CD1c-positive myeloid dendritic cell (primary cell): ENCODE measurements at regions not wholly inside any gene's neighbourhood (a gene's known extent, or its start where the extent isn't known, plus 50 kb on each side); places are given as distances from the start of the nearest gene placed in this dataset.
A peak's percentile ranks its signal among the peaks of the same experiment; 100 is the strongest.
"Not testable (repeated sequence)": the region's sequence is repeated elsewhere in the genome, so short reads cannot be mapped to it uniquely, and the experiment has no call there.

Experiments
- DNase-seq: peaks from one replicate; pipeline ENCODE4 v3.0.0-alpha.2; 2016; ENCODE audit errors: extremely low spot score

DNA sequence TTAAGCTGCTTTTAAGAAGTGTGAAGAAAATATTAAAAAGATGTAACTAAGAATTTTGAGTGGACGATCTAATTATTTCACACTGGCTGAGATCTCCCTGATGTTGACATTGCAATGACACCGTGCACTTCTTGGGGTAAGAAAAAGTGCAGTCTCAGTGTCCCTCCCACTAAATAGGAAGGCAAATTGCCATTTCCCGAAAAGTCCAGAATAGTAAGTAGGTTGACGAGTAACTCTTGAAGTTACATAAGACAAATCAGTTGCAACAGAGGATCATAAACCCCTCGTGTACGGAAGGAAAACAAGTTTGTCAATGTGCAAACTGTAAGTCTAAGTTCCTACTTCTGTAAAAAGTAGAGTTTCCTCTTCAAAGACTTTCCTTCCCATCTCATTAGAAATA, 336.2 kb downstream of the CACNA1B start:
- peak; percentile 75 for DNase-seq

DNA sequence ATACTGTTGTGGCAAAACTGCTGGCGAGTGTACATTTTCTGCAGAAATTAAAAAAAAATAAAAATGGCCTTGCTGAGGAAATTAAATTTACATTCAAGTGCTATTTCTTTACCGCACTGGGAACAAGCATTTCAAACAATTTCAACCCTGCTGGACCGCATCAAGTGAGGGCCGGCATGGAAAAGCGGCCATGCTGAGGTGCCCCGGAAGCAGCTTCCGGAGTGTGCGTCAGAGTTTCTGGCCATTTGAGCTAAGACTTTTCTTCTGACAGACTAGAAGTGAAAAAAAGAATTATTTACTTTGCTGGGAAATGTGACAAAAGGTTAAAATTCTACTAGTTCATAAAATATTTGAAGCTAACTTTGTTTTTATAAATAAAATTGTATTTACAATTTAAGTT, 337.0 kb downstream of the CACNA1B start:
- DNase-seq = peak; percentile 2

DNA sequence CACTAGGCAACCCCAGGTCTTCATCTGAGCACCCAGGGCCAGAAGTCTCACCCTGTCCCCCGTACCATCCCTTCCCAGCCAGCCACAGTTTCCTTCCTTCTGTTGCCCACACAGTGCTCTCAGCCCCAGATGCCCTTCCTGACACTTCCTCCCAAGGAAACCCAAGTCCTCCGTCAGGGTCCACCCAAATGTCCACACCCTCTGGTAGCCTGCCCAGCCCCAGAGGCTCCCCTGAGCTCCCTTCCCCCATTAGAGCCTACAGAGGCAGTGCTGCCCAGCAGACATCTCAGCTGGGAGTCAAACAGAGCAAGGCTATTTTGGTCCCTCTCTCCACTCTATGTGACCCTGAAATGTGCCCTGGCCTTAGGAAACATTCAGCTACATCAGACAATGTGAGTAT, 338.0 kb downstream of the CACNA1B start:
- not testable (repeated sequence) for DNase-seq

DNA sequence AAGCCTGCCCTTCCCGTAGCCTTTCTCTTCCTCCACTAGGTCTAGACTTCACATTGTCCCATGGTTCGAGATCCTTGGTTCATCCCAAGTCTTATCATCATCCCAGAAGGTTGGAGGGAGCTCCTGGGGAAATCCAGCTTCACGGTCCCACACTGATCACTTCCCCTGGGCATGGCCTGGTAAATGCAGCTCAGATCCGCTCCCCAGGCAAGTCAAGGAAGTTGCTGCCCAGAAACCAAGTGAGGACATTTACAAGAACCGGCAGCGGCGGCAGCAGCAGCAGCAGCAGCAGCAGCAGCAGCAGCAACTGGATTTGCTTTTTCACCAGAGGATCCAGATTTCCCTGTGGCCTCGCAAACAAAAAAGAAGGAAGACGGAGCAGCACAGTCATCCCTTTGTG, 339.2 kb downstream of the CACNA1B start:
- DNase-seq = peak; percentile 1

DNA sequence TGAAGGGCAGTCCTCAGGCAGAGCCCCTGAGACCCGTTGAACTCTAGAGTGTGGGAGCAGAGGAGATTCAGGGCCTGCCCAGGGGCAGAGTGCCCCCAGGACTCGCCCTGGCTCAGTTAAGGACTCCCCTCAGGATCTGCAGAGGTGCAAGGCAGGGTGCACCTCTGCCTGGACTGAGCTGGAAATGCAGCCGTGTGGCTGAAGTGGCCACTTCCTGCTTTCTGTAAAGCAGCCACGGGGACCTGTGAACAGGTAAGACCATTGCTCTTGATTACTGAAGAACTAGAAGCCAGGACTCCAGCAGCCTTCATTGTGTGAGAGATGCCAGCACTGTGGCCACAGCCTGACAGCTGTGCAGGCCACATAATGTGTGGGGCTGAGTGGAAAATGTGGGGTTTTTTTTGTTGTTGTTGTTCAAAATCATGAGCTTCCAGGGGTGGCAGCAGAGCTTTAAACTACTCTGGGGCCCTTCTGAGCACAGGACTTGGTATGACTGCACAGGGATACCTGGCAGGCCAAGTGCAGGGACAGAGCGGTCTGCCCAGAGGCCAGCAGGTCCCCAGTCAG, 339.8 kb downstream of the CACNA1B start:
- peak; percentile 1 for DNase-seq

DNA sequence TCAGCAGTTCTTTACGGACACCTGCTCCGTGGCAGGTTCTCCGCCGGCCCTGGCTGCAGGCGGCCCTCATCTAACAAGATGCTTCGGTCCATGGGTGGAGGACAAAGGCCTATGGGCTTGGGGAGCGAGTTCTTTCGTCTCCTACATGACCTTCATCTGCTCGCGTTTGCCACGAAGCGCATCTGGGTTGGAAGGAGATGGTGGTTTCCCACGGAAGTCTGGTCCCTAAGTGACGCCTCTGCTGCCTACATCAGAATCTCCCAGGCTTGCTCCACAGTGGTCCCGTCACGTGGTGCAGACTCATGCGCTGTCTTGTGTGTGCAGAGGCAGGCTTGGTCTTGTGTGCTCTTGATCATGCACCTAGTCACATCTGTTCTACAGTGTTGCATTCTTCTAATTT, 341.7 kb downstream of the CACNA1B start:
- peak; percentile 0 for DNase-seq

DNA sequence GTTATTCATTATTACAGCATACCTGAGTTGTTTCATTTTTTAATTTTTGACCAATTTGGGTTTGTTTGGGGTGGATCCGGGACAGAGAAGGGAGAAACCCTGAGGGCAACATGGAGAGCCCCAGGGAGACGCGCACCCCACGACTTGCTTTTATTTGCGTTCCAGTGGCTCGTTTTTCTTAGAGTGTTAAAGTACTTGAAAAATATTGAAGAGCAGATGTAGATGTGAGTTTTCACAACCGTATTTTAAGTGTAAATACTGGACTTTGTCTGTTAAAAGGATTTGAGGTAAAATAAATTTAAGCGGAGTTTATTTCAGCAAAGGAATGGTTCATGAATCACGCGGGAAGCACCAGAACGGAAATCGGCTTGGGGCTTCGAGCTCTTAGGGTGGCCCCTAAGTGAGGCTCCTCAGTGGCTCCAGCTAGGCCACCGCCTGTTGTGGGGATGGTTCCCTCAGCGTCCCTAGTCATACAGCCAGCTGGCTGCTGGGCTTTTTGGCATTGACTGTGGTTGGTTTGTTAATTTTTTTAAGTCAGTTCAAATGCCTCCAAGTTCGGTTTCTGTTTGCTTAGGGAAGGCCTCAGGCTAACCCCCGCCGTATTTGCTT, 344.0 kb downstream of the CACNA1B start:
- DNase-seq = not testable (repeated sequence)

DNA sequence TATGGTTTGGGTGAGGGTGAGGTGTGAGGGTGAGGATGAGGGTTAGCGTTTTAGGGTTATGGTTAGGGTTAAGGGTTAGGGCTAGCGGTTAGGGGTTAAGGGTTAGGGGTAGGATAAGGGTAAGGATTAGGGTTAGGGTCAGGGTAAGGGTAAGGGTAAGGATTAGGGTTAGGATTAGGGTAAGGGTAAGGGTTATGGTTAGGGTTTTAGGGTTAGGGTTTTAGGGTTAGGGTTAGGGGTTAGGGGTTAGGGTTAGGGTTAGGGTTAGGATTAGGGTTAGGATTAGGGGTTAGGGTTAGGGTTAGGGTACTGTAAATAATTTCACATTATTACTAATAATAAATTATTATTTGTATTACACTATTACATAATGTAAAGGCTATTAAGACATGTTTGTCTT, 359.5 kb downstream of the CACNA1B start:
- DNase-seq = not testable (repeated sequence)

DNA sequence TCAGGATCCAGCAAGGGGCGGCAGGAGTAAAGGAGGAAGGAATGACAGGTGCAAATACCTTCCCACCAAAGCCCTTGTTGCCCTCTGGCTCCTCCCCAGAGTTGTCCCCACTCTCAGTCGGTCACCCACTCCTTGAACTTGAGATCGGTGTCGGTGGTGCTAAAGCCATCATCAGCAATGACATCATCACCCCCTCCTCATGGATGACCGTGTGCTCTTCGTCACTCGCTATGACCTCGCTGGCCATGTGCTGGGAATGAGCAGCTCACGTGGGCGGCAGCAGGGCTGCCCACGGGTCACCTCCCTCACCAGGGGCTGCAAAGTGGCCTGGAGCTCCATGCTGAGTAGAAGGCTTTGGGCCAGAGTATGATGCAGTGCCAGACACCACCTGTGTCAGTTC, 405.3 kb downstream of the CACNA1B start:
- not testable (repeated sequence) for DNase-seq
